H1 (cell line): ENCODE measurements at regions not wholly inside any gene's neighbourhood (a gene's known extent, or its start where the extent isn't known, plus 50 kb on each side); places are given as distances from the start of the nearest gene placed in this dataset.

Source experiments
- ASH2L ChIP-seq: fragments of 200-600, 300-600 bp; sonication (generic); IDR thresholded peaks from one replicate; pipeline ENCODE4 v1.7.1; 2017; ENCODE audit warnings: low read length
- ATF3 ChIP-seq: IDR thresholded peaks from 2 replicates; pipeline ENCODE4 v1.6.1; 2011; ENCODE audit warnings: low read depth, mild to moderate bottlenecking, low read length; ENCODE audit not compliant: insufficient read depth
- BACH1 ChIP-seq: IDR thresholded peaks from 2 replicates; pipeline ENCODE4 v1.6.1; 2012; ENCODE audit warnings: low read length, improper control_type of control experiment
- BRCA1 ChIP-seq: IDR thresholded peaks from 2 replicates; pipeline ENCODE4 v1.6.1; 2012; ENCODE audit warnings: low read depth, low read length, improper control_type of control experiment
- CBX8 ChIP-seq: fragments of 300-800, 300-1000 bp; sonication (generic); IDR thresholded peaks from 2 replicates; pipeline ENCODE4 v1.7.1; 2016; ENCODE audit warnings: low read depth, low read length, borderline replicate concordance
- CREB1 ChIP-seq: IDR thresholded peaks from 2 replicates; pipeline ENCODE4 v1.6.1; 2012; ENCODE audit warnings: inconsistent platforms
- E2F6 ChIP-seq: IDR thresholded peaks from 2 replicates; pipeline ENCODE4 v1.6.1; 2012; ENCODE audit warnings: inconsistent platforms
- EGR1 ChIP-seq: IDR thresholded peaks from 2 replicates; pipeline ENCODE4 v1.6.1; 2011; ENCODE audit warnings: low read depth, low read length, borderline replicate concordance
- GABPA ChIP-seq: IDR thresholded peaks from 2 replicates; pipeline ENCODE4 v1.6.1; 2011; ENCODE audit warnings: mild to moderate bottlenecking, low read length, moderate library complexity, borderline replicate concordance; ENCODE audit not compliant: insufficient read depth
- HDAC6 ChIP-seq: IDR thresholded peaks from one replicate; pipeline ENCODE4 v1.7.1; 2012; ENCODE audit warnings: low read depth, mild to moderate bottlenecking, inconsistent platforms, low read length, moderate library complexity
- KDM4A ChIP-seq: IDR thresholded peaks from one replicate; pipeline ENCODE4 v1.7.1; 2012; ENCODE audit warnings: low read depth, mild to moderate bottlenecking, moderate library complexity, low read length, inconsistent platforms; ENCODE audit not compliant: severe bottlenecking
- MAFK ChIP-seq: IDR thresholded peaks from 2 replicates; pipeline ENCODE4 v1.6.1; 2012; ENCODE audit warnings: low read depth, mild to moderate bottlenecking, improper control_type of control experiment, low read length
- NANOG ChIP-seq: IDR thresholded peaks from 2 replicates; pipeline ENCODE4 v1.6.1; 2011; ENCODE audit warnings: low read length, low read depth, mild to moderate bottlenecking, inconsistent platforms; ENCODE audit not compliant: insufficient read depth, poor library complexity, severe bottlenecking
- NRF1 ChIP-seq: IDR thresholded peaks from 2 replicates; pipeline ENCODE4 v1.6.1; 2011; ENCODE audit warnings: mild to moderate bottlenecking, low read depth, low read length, improper control_type of control experiment
- POLR2AphosphoS5 ChIP-seq: IDR thresholded peaks from 2 replicates; pipeline ENCODE4 v1.6.1; 2011; ENCODE audit warnings: low read depth, low read length
- RBBP5 ChIP-seq: IDR thresholded peaks from 2 replicates; pipeline ENCODE4 v1.7.1; 2012; ENCODE audit warnings: low read depth, mild to moderate bottlenecking, inconsistent platforms, low read length, moderate library complexity, borderline replicate concordance
- RFX5 ChIP-seq: IDR thresholded peaks from 2 replicates; pipeline ENCODE4 v1.6.1; 2011; ENCODE audit warnings: low read depth, low read length, improper control_type of control experiment, borderline replicate concordance
- SIX5 ChIP-seq: IDR thresholded peaks from 2 replicates; pipeline ENCODE4 v1.6.1; 2011; ENCODE audit warnings: mild to moderate bottlenecking, low read depth, low read length
- SP1 ChIP-seq: IDR thresholded peaks from 2 replicates; pipeline ENCODE4 v1.6.1; 2011; ENCODE audit warnings: low read depth, low read length
- SUZ12 ChIP-seq: fragments of 200-600 bp; sonication (generic); IDR thresholded peaks from 2 replicates; pipeline ENCODE4 v1.6.1; 2012; ENCODE audit warnings: mild to moderate bottlenecking, inconsistent platforms, low read length, moderate library complexity, mixed read lengths
- TEAD4 ChIP-seq: IDR thresholded peaks from 2 replicates; pipeline ENCODE4 v1.6.1; 2012; ENCODE audit warnings: low read depth, low read length, inconsistent platforms, mixed read lengths
- YY1 ChIP-seq: IDR thresholded peaks from 2 replicates; pipeline ENCODE4 v1.6.1; 2011; ENCODE audit warnings: low read depth, mild to moderate bottlenecking, low read length
- ZNF274 ChIP-seq: IDR thresholded peaks from 2 replicates; pipeline ENCODE4 v1.7.0; 2012; ENCODE audit warnings: low read length, borderline replicate concordance; ENCODE audit errors: extremely low read depth

DNA sequence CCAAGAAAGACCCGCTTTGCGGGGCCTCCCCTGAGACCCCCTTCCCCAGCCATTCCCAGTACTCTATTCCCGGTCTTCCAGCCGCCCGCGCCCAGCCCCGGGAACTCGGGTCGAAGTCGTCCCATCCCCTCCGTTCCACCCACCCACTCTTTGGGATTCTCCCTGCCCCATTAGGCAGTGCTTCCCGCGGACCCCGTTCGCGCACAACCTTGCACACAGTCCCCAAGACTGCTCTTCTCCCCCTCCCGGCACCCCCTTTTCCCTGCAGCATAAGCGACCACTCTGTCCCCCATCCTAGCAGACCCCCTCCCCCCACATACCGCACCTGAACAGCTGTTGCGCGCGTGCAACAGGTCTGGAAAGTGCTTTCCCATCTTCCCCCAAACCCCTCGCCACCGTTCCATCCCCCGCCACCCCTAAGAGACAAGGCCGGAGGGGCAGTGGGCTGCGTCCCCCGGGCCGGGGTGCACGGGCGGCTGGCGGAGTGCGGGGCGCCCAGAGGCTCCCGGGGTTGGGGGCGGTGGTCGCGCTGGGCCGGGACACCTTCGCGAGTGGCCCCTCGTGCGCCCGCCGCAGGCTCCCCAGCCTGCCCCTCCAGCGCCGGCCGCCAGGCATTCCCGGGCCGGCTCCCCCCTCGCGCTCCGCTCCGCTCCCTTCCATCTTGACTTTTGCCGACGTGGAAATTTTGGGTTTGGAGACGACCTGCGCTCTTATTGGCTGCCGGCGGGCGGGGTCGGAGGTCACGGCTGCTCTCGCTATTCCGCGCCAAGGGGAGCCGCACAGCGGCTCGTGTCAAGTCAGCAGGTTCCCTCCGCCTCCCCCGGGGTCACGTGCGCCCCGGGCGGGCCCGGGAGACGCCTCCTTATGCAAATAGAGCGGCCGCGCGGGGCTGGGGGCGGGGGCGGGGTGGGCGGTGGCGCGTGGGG, 201.2 kb upstream of the NFE2L3 start (continued):
- TF ChIP-seq BRCA1, result no peak
- TF ChIP-seq SIX5, result no peak
- TF ChIP-seq ASH2L, result peak; percentile 77
- TF ChIP-seq CBX8, result no peak
- TF ChIP-seq ZNF274, result no peak
- no peak for TF ChIP-seq HDAC6
- peak; percentile 26; the same call in 1 of the 2 replicates for TF ChIP-seq RFX5
- TF ChIP-seq RBBP5, result no peak; the same call in 1 of the 2 replicates
- no peak; the same call in 1 of the 2 replicates for TF ChIP-seq ATF3
- 0 out of 2 replicates have a peak, but pooled peaks have one; percentile 32 for TF ChIP-seq E2F6
- peak; percentile 19; the same call in 1 of the 2 replicates for TF ChIP-seq MAFK
- no peak for TF ChIP-seq GABPA
- TF ChIP-seq KDM4A, result no peak
- TF ChIP-seq NANOG, result no peak
- TF ChIP-seq EGR1, result peak; percentile 78; the same call in 1 of the 2 replicates
- TF ChIP-seq TEAD4, result peak; percentile 37; the same call in 1 of the 2 replicates
- peak; percentile 15; the same call in 1 of the 2 replicates for TF ChIP-seq SUZ12
- TF ChIP-seq YY1, result peak; percentile 67; the same call in 1 of the 2 replicates
- peak; percentile 43 for TF ChIP-seq POLR2AphosphoS5
- TF ChIP-seq SP1, result peak; percentile 97
- TF ChIP-seq CREB1, result peak; percentile 64
- 0 out of 2 replicates have a peak, but pooled peaks have one; percentile 3 for TF ChIP-seq BACH1
- TF ChIP-seq NRF1, result no peak
